HG03520 (cell line): ENCODE measurements at regions not wholly inside any gene's neighbourhood (a gene's known extent, or its start where the extent isn't known, plus 50 kb on each side); places are given as distances from the start of the nearest gene placed in this dataset.

Source experiments
- ATAC-seq: cut with Tn5 transposase; IDR thresholded peaks from one replicate; pipeline ENCODE4 v1.9.1; 2021; ENCODE audit warnings: mild to moderate bottlenecking, moderate library complexity; ENCODE audit not compliant: unreplicated experiment

- ATAC-seq = no peak
These were observed 1683.2 kb upstream of the SLC39A10 start for GRCh38 chr2:193973781-193974180.

- ATAC-seq = no peak
These were observed 1690.4 kb upstream of the SLC39A10 start for GRCh38 chr2:193966590-193966989.

- no peak for ATAC-seq
These were observed 1691.8 kb upstream of the SLC39A10 start for GRCh38 chr2:193965263-193965662.

- ATAC-seq = peak; percentile 66
These were observed 1693.4 kb upstream of the SLC39A10 start for GRCh38 chr2:193963472-193964119.

GRCh38 chr2:193946806-193947205, 1710.2 kb upstream of the SLC39A10 start:
- no peak for ATAC-seq

GRCh38 chr2:193943406-193943960, 1713.5 kb upstream of the SLC39A10 start:
- no peak for ATAC-seq

GRCh38 chr2:193935114-193935513, 1721.9 kb upstream of the SLC39A10 start:
- ATAC-seq = no peak

GRCh38 chr2:193929131-193929530, 1727.9 kb upstream of the SLC39A10 start:
- no peak for ATAC-seq

GRCh38 chr2:193907561-193907960, 1712.8 kb upstream of the TMEFF2 start:
- ATAC-seq = no peak

- ATAC-seq = no peak
These were observed 1705.6 kb upstream of the TMEFF2 start for GRCh38 chr2:193900292-193900691.

- ATAC-seq = no peak
These were observed 1700.5 kb upstream of the TMEFF2 start for GRCh38 chr2:193895226-193895625.

GRCh38 chr2:193894081-193894480, 1699.3 kb upstream of the TMEFF2 start:
- ATAC-seq = no peak

- ATAC-seq = peak; percentile 49
These were observed 1696.3 kb upstream of the TMEFF2 start for GRCh38 chr2:193891023-193891422.

GRCh38 chr2:193885419-193885818, 1690.7 kb upstream of the TMEFF2 start:
- no peak for ATAC-seq

- no peak for ATAC-seq
These were observed 1689.1 kb upstream of the TMEFF2 start for GRCh38 chr2:193883820-193884219.

- no peak for ATAC-seq
These were observed 1682.2 kb upstream of the TMEFF2 start for GRCh38 chr2:193876980-193877379.

GRCh38 chr2:193869564-193869963, 1674.8 kb upstream of the TMEFF2 start:
- ATAC-seq = no peak

- no peak for ATAC-seq
These were observed 1674.1 kb upstream of the TMEFF2 start for GRCh38 chr2:193868833-193869232.

GRCh38 chr2:193868132-193868531, 1673.4 kb upstream of the TMEFF2 start:
- ATAC-seq = no peak

- no peak for ATAC-seq
These were observed 1672.7 kb upstream of the TMEFF2 start for GRCh38 chr2:193867454-193867853.

GRCh38 chr2:193861557-193861956, 1666.8 kb upstream of the TMEFF2 start:
- no peak for ATAC-seq

- no peak for ATAC-seq
These were observed 1653.3 kb upstream of the TMEFF2 start for GRCh38 chr2:193847991-193848390.

GRCh38 chr2:193847130-193847529, 1652.4 kb upstream of the TMEFF2 start:
- no peak for ATAC-seq
